Keratinocyte (primary cell): ENCODE measurements at regions not wholly inside any gene's neighbourhood (a gene's known extent, or its start where the extent isn't known, plus 50 kb on each side); places are given as distances from the start of the nearest gene placed in this dataset.

Experiments used
- DNase-seq: peaks from one replicate; pipeline ENCODE4 v3.0.0-alpha.2; 2011; ENCODE audit warnings: low read depth, missing footprints, low spot score
- FAIRE-seq: peaks from 2 replicates; lab custom pipeline; 2011; peaks lifted over from hg19 to GRCh38; lab: Jason Lieb, UNC
- H2AFZ ChIP-seq: 2 replicates; pipeline ENCODE4 v1.6.0; 2012; ENCODE audit warnings: low read length, control low read depth, inconsistent platforms; ENCODE audit not compliant: control insufficient read depth
- H3K27ac ChIP-seq: 2 replicates; pipeline ENCODE4 v1.5.1; 2011; ENCODE audit warnings: low read length; ENCODE audit not compliant: control insufficient read depth, insufficient read depth
- H3K27me3 ChIP-seq: 3 replicates; pipeline ENCODE4 v1.6.0; 2011; ENCODE audit warnings: low read length; ENCODE audit not compliant: control insufficient read depth, insufficient read depth; ENCODE audit errors: extremely low read depth
- H3K36me3 ChIP-seq, 2 experiments: 2 replicates in 1 of 2; 3 replicates in 1 of 2; pipeline ENCODE4 v1.5.1; 2011; ENCODE audit warnings: low read length in 2 of 2, mild to moderate bottlenecking in 1 of 2; ENCODE audit not compliant: control insufficient read depth in 2 of 2, insufficient read depth in 2 of 2; ENCODE audit errors: extremely low read depth in 1 of 2
- H3K4me1 ChIP-seq: 3 replicates; pipeline ENCODE4 v1.5.1; 2011; ENCODE audit warnings: low read length; ENCODE audit not compliant: control insufficient read depth, insufficient read depth; ENCODE audit errors: extremely low read depth
- H3K4me2 ChIP-seq: 3 replicates; pipeline ENCODE4 v1.6.0; 2011; ENCODE audit warnings: low read depth, low read length; ENCODE audit not compliant: control insufficient read depth, insufficient read depth; ENCODE audit errors: extremely low read depth
- H3K4me3 ChIP-seq, 3 experiments: fragments of 200-600 bp in 1 of 3; sonication (generic) in 1 of 3; 2 replicates in 2 of 3; 3 replicates in 1 of 3; pipeline ENCODE4 v1.5.1; 2011 to 2016; ENCODE audit warnings: low read length in 3 of 3, mild to moderate bottlenecking in 3 of 3, control low read depth in 2 of 3, inconsistent platforms in 1 of 3, low read depth in 1 of 3, mixed read lengths in 1 of 3, mixed run types in 1 of 3, moderate library complexity in 1 of 3; ENCODE audit not compliant: control insufficient read depth in 2 of 3, insufficient read depth in 2 of 3; ENCODE audit errors: extremely low read depth in 1 of 3
- H3K79me2 ChIP-seq: 2 replicates; pipeline ENCODE4 v1.6.0; 2012; ENCODE audit warnings: low read length; ENCODE audit not compliant: control insufficient read depth, insufficient read depth
- H3K9ac ChIP-seq: 3 replicates; pipeline ENCODE4 v1.6.0; 2011; ENCODE audit warnings: low read length; ENCODE audit not compliant: control insufficient read depth, insufficient read depth; ENCODE audit errors: extremely low read depth
- H3K9me1 ChIP-seq: 3 replicates; pipeline ENCODE4 v1.6.0; 2011; ENCODE audit warnings: low read length; ENCODE audit not compliant: control insufficient read depth, insufficient read depth; ENCODE audit errors: extremely low read depth
- H3K9me3 ChIP-seq: 2 replicates; pipeline ENCODE4 v1.5.1; 2012; ENCODE audit warnings: low read depth, low read length; ENCODE audit not compliant: control insufficient read depth
- H4K20me1 ChIP-seq: 3 replicates; pipeline ENCODE4 v1.6.0; 2011; ENCODE audit warnings: low read length; ENCODE audit not compliant: control insufficient read depth, insufficient read depth; ENCODE audit errors: extremely low read depth
- CTCF ChIP-seq, 3 experiments: IDR thresholded peaks in 1 of 3; conservative IDR thresholded peaks in 1 of 3; optimal IDR thresholded peaks in 1 of 3; 2 replicates in 2 of 3; 3 replicates in 1 of 3; pipeline versions ENCODE3 to v1.5.1; 2011; ENCODE audit warnings: low read length in 3 of 3, mild to moderate bottlenecking in 3 of 3, moderate library complexity in 2 of 3, control low read depth in 1 of 3, inconsistent platforms in 1 of 3; ENCODE audit not compliant: insufficient read depth in 2 of 3; ENCODE audit errors: extremely low read depth in 1 of 3
- EZH2 ChIP-seq: IDR thresholded peaks from one replicate; pipeline ENCODE4 v1.6.1; 2012; ENCODE audit warnings: inconsistent platforms, mild to moderate bottlenecking, low read length, moderate library complexity
- dilution Hi-C: fragments of 300-500 bp; cut with MboI; formaldehyde crosslinking; loops from one replicate; pipeline ENCODE4 v1.7.0; 2020; ENCODE audit warnings: low sequenced_read_pairs; ENCODE audit not compliant: extremely low pct_ligation_motif_present

GRCh38 chr6:115411756-115412155, 648.9 kb downstream of the FRK start:
- Histone ChIP-seq H3K9ac (no peak overlapping the region), H4K20me1 (no peaks in the 10 kb centered on the region), H3K9me1 (no peaks in the 10 kb centered on the region), H3K27me3 (no peaks in the 10 kb centered on the region), H3K4me3 (no peak overlapping the region), H3K79me2 (no peaks in the 10 kb centered on the region), H3K4me2 (no peak overlapping the region), H3K9me3 (no peaks in the 10 kb centered on the region), H3K4me1 (no peaks in the 10 kb centered on the region), H3K36me3 (no peaks in the 10 kb centered on the region), H3K27ac (no peak overlapping the region), H2AFZ (no peak overlapping the region)
- dilution Hi-C loops = no loop called here
- no peak for DNase-seq
- no peak for FAIRE-seq
- TF ChIP-seq EZH2 = no peak
- no peak for TF ChIP-seq CTCF (optimal IDR thresholded peaks at IDR 0.05 in 1 of 3, IDR thresholded peaks at IDR 0.05 in 1 of 3, conservative IDR thresholded peaks at IDR 0.05 in 1 of 3; ENCODE audit: extremely low read depth in 1 of 3, insufficient read depth in 2 of 3, low read length in 3 of 3)

- no peak overlapping the region for H3K27ac ChIP-seq
- TF ChIP-seq CTCF (optimal IDR thresholded peaks at IDR 0.05 in 1 of 3, IDR thresholded peaks at IDR 0.05 in 1 of 3, conservative IDR thresholded peaks at IDR 0.05 in 1 of 3; ENCODE audit: extremely low read depth in 1 of 3, insufficient read depth in 2 of 3, low read length in 3 of 3) (no peak), EZH2 (no peak)
- no peaks in the 10 kb centered on the region for H3K4me1 ChIP-seq
- no peaks in the 10 kb centered on the region for H4K20me1 ChIP-seq
- H3K4me3 ChIP-seq = no peak overlapping the region
- DNase-seq = no peak
- H3K9me1 ChIP-seq = no peaks in the 10 kb centered on the region
- H3K4me2 ChIP-seq = no peak overlapping the region
- H3K36me3 ChIP-seq = no peaks in the 10 kb centered on the region
- no peak overlapping the region for H2AFZ ChIP-seq
- no peaks in the 10 kb centered on the region for H3K27me3 ChIP-seq
- H3K9ac ChIP-seq = no peak overlapping the region
- H3K9me3 ChIP-seq = no peaks in the 10 kb centered on the region
- FAIRE-seq = no peak
- no peaks in the 10 kb centered on the region for H3K79me2 ChIP-seq
- dilution Hi-C loops = no loop called here
These were observed 656.2 kb downstream of the FRK start for GRCh38 chr6:115404446-115404845.
